ENCODE measurements at regions not wholly inside any gene's neighbourhood (a gene's known extent, or its start where the extent isn't known, plus 50 kb on each side); places are given as distances from the start of the nearest gene placed in this dataset.

- DNase-seq (no peak), ATAC-seq (no peak)
- ChIA-PET CTCF (no interaction called here), POLR2A (no interaction called here)
- no peak overlapping the region for H3K4me3 Mint-ChIP-seq
- no peaks in the 10 kb centered on the region for H3K36me3 Mint-ChIP-seq (ENCODE audit: low read depth)
- no peaks in the 10 kb centered on the region for H3K27me3 Mint-ChIP-seq (ENCODE audit: low read depth)
- no peaks in the 10 kb centered on the region for H3K4me1 Mint-ChIP-seq (ENCODE audit: low read depth)
- no peak overlapping the region for H3K27ac Mint-ChIP-seq
- no peaks in the 10 kb centered on the region for H3K9me3 Mint-ChIP-seq (ENCODE audit: insufficient read depth)
These were observed 70.2 kb downstream of the CLDN1 start for GRCh38 chr3:190252080-190252479.

GRCh38 chr3:190249414-190249813, 72.8 kb downstream of the CLDN1 start:
- DNase-seq (no peak), ATAC-seq (no peak)
- ChIA-PET POLR2A (no interaction called here), CTCF (no interaction called here)
- Mint-ChIP-seq H3K27ac (no peak overlapping the region), H3K4me3 (no peak overlapping the region), H3K27me3 (ENCODE audit: low read depth) (no peaks in the 10 kb centered on the region), H3K36me3 (ENCODE audit: low read depth) (no peaks in the 10 kb centered on the region), H3K9me3 (ENCODE audit: insufficient read depth) (no peaks in the 10 kb centered on the region), H3K4me1 (ENCODE audit: low read depth) (no peaks in the 10 kb centered on the region)

- no peaks in the 10 kb centered on the region for H3K27me3 Mint-ChIP-seq (ENCODE audit: low read depth)
- DNase-seq (no peak), ATAC-seq (no peak)
- H3K9me3 Mint-ChIP-seq (ENCODE audit: insufficient read depth): peaks cover 4% of the 10 kb centered on the region
- ChIA-PET CTCF (no interaction called here), POLR2A (no interaction called here)
- H3K4me1 Mint-ChIP-seq (ENCODE audit: low read depth): no peaks in the 10 kb centered on the region
- H3K27ac Mint-ChIP-seq: no peak overlapping the region
- no peaks in the 10 kb centered on the region for H3K36me3 Mint-ChIP-seq (ENCODE audit: low read depth)
- H3K4me3 Mint-ChIP-seq: no peak overlapping the region
These were observed 80.1 kb downstream of the CLDN1 start for GRCh38 chr3:190242147-190242546.

GRCh38 chr3:190239325-190239724, 82.9 kb downstream of the CLDN1 start:
- Mint-ChIP-seq H3K27me3 (ENCODE audit: low read depth) (no peaks in the 10 kb centered on the region), H3K4me1 (ENCODE audit: low read depth) (no peaks in the 10 kb centered on the region), H3K27ac (no peak overlapping the region), H3K4me3 (no peak overlapping the region), H3K9me3 (ENCODE audit: insufficient read depth) (peaks cover 4% of the 10 kb centered on the region), H3K36me3 (ENCODE audit: low read depth) (no peaks in the 10 kb centered on the region)
- ChIA-PET POLR2A (no interaction called here), CTCF (no interaction called here)
- DNase-seq (no peak), ATAC-seq (no peak)

GRCh38 chr3:190238871-190239270, 83.4 kb downstream of the CLDN1 start:
- Mint-ChIP-seq H3K27ac (no peak overlapping the region), H3K4me3 (no peak overlapping the region), H3K9me3 (ENCODE audit: insufficient read depth) (peaks cover 4% of the 10 kb centered on the region), H3K27me3 (ENCODE audit: low read depth) (no peaks in the 10 kb centered on the region), H3K36me3 (ENCODE audit: low read depth) (no peaks in the 10 kb centered on the region), H3K4me1 (ENCODE audit: low read depth) (no peaks in the 10 kb centered on the region)
- ATAC-seq (no peak), DNase-seq (no peak)
- ChIA-PET POLR2A (no interaction called here), CTCF (no interaction called here)

- ATAC-seq (no peak), DNase-seq (no peak)
- Mint-ChIP-seq H3K9me3 (ENCODE audit: insufficient read depth) (peaks cover under 1% of the 10 kb centered on the region), H3K36me3 (ENCODE audit: low read depth) (no peaks in the 10 kb centered on the region), H3K4me3 (no peak overlapping the region), H3K27me3 (ENCODE audit: low read depth) (peaks cover 2% of the 10 kb centered on the region), H3K4me1 (ENCODE audit: low read depth) (no peaks in the 10 kb centered on the region), H3K27ac (no peak overlapping the region)
- CTCF ChIA-PET: interaction anchor here (0.7 kb wide), 1 partner anchor 9 kb away, joined by 3 read pairs; no protein-coding TSS in a partner anchor
- POLR2A ChIA-PET: no interaction called here
These were observed 87.6 kb downstream of the CLDN1 start for GRCh38 chr3:190234621-190235020.

- Mint-ChIP-seq H3K4me3 (no peak overlapping the region), H3K27me3 (ENCODE audit: low read depth) (peaks cover 2% of the 10 kb centered on the region), H3K36me3 (ENCODE audit: low read depth) (no peaks in the 10 kb centered on the region), H3K27ac (no peak overlapping the region), H3K4me1 (ENCODE audit: low read depth) (no peaks in the 10 kb centered on the region), H3K9me3 (ENCODE audit: insufficient read depth) (no peaks in the 10 kb centered on the region)
- ChIA-PET CTCF (interaction anchor here (1.4 kb wide), 1 partner anchor 93 kb away, joined by 3 read pairs; the partner anchor contains the start of gene CLDN1), POLR2A (no interaction called here)
- DNase-seq: no peak
- ATAC-seq: no peak
These were observed 92.4 kb downstream of the CLDN1 start for GRCh38 chr3:190229632-190230424.

GRCh38 chr3:190227064-190227463, 95.2 kb downstream of the CLDN1 start:
- ChIA-PET CTCF (no interaction called here), POLR2A (no interaction called here)
- H3K4me3 Mint-ChIP-seq: no peak overlapping the region
- no peaks in the 10 kb centered on the region for H3K4me1 Mint-ChIP-seq (ENCODE audit: low read depth)
- H3K36me3 Mint-ChIP-seq (ENCODE audit: low read depth): no peaks in the 10 kb centered on the region
- ATAC-seq (no peak), DNase-seq (no peak)
- no peak overlapping the region for H3K27ac Mint-ChIP-seq
- H3K27me3 Mint-ChIP-seq (ENCODE audit: low read depth): peaks cover 2% of the 10 kb centered on the region
- no peaks in the 10 kb centered on the region for H3K9me3 Mint-ChIP-seq (ENCODE audit: insufficient read depth)

- Mint-ChIP-seq H3K4me3 (no peak overlapping the region), H3K27me3 (ENCODE audit: low read depth) (peaks cover 2% of the 10 kb centered on the region)
These were observed 97.2 kb downstream of the CLDN1 start for GRCh38 chr3:190224863-190225692.

GRCh38 chr3:190224456-190224855, 97.8 kb downstream of the CLDN1 start:
- Mint-ChIP-seq H3K27ac (no peak overlapping the region), H3K36me3 (ENCODE audit: low read depth) (no peaks in the 10 kb centered on the region), H3K9me3 (ENCODE audit: insufficient read depth) (peaks cover 6% of the 10 kb centered on the region), H3K4me1 (ENCODE audit: low read depth) (no peaks in the 10 kb centered on the region), H3K27me3 (ENCODE audit: low read depth) (no peaks in the 10 kb centered on the region), H3K4me3 (no peak overlapping the region)
- CTCF ChIA-PET: interaction anchor here (0.6 to 2.7 kb wide), 10 partner anchors 9 to 202 kb away, joined by 3 to 15 read pairs (median 3); partner anchors contain the start of gene CLDN1
- POLR2A ChIA-PET: no interaction called here
- ATAC-seq: no peak
- DNase-seq: no peak

More at GRCh38 chr3:190224863-190225692, 97.2 kb downstream of the CLDN1 start:
- Mint-ChIP-seq H3K9me3 (ENCODE audit: insufficient read depth) (peaks cover 5% of the 10 kb centered on the region), H3K36me3 (ENCODE audit: low read depth) (no peaks in the 10 kb centered on the region), H3K4me1 (ENCODE audit: low read depth) (no peaks in the 10 kb centered on the region), H3K27ac (no peak overlapping the region)
- ATAC-seq (no peak), DNase-seq (no peak)
- POLR2A ChIA-PET: no interaction called here
- CTCF ChIA-PET: interaction anchor here (0.6 to 2.7 kb wide), 10 partner anchors 10 to 201 kb away, joined by 3 to 15 read pairs (median 3); partner anchors contain the start of gene CLDN1

GRCh38 chr3:190222916-190223315, 99.3 kb downstream of the CLDN1 start:
- no peaks in the 10 kb centered on the region for H3K27me3 Mint-ChIP-seq (ENCODE audit: low read depth)

GRCh38 chr3:190222360-190222759, 99.9 kb downstream of the CLDN1 start:
- ChIA-PET CTCF (no interaction called here), POLR2A (no interaction called here)
- ATAC-seq: no peak
- Mint-ChIP-seq H3K27ac (no peak overlapping the region), H3K4me3 (no peak overlapping the region), H3K4me1 (ENCODE audit: low read depth) (no peaks in the 10 kb centered on the region), H3K36me3 (ENCODE audit: low read depth) (no peaks in the 10 kb centered on the region), H3K27me3 (ENCODE audit: low read depth) (no peaks in the 10 kb centered on the region), H3K9me3 (ENCODE audit: insufficient read depth) (peaks cover 6% of the 10 kb centered on the region)
- no peak for DNase-seq

More at GRCh38 chr3:190222916-190223315, 99.3 kb downstream of the CLDN1 start:
- ChIA-PET CTCF (interaction anchor here (1.1 kb wide), 1 partner anchor 261 kb away, joined by 3 read pairs; no protein-coding TSS in a partner anchor), POLR2A (no interaction called here)
- no peak for DNase-seq
- H3K27ac Mint-ChIP-seq: no peak overlapping the region
- peaks cover 6% of the 10 kb centered on the region for H3K9me3 Mint-ChIP-seq (ENCODE audit: insufficient read depth)
- no peaks in the 10 kb centered on the region for H3K4me1 Mint-ChIP-seq (ENCODE audit: low read depth)
- H3K4me3 Mint-ChIP-seq: no peak overlapping the region
- ATAC-seq: no peak
- no peaks in the 10 kb centered on the region for H3K36me3 Mint-ChIP-seq (ENCODE audit: low read depth)

Data from activated CD8-positive, alpha-beta T cell treated with anti-CD3 and anti-CD28 coated beads, Interleukin-2, amount 10 ng/mL, durations not matched to agents 7 days and 5 days (primary cell).